ENCODE measurements at regions not wholly inside any gene's neighbourhood (a gene's known extent, or its start where the extent isn't known, plus 50 kb on each side); places are given as distances from the start of the nearest gene placed in this dataset.
"Not testable (repeated sequence)": the region's sequence is repeated elsewhere in the genome, so short reads cannot be mapped to it uniquely, and the experiment has no call there.

- Mint-ChIP-seq H3K36me3 (no peaks in the 10 kb centered on the region), H3K27me3 (ENCODE audit: low read depth) (no peaks in the 10 kb centered on the region), H3K9me3 (peaks cover 11% of the 10 kb centered on the region), H3K4me3 (no peak overlapping the region), H3K4me1 (no peaks in the 10 kb centered on the region), H3K27ac (no peak overlapping the region)
- no peak for TF ChIP-seq CTCF (IDR thresholded peaks at IDR 0.05; ENCODE audit: unreplicated experiment)
- no peak for DNase-seq (ENCODE audit: low spot score in 2 of 2, unreplicated experiment in 2 of 2)
These were observed 261.8 kb upstream of the CYRIA start for GRCh38 chr2:16927398-16927797.

GRCh38 chr2:16925145-16925544, 259.5 kb upstream of the CYRIA start:
- H3K36me3 Mint-ChIP-seq: no peaks in the 10 kb centered on the region
- peaks cover 21% of the 10 kb centered on the region for H3K9me3 Mint-ChIP-seq
- no peak overlapping the region for H3K4me3 Mint-ChIP-seq
- no peak overlapping the region for H3K27ac Mint-ChIP-seq
- no peak for TF ChIP-seq CTCF (IDR thresholded peaks at IDR 0.05; ENCODE audit: unreplicated experiment)
- DNase-seq (ENCODE audit: low spot score in 2 of 2, unreplicated experiment in 2 of 2): no peak
- H3K27me3 Mint-ChIP-seq (ENCODE audit: low read depth): no peaks in the 10 kb centered on the region
- no peaks in the 10 kb centered on the region for H3K4me1 Mint-ChIP-seq

- DNase-seq (ENCODE audit: low spot score in 2 of 2, unreplicated experiment in 2 of 2); H3K4me3 Mint-ChIP-seq; H3K27me3 Mint-ChIP-seq (ENCODE audit: low read depth); H3K36me3 Mint-ChIP-seq; H3K27ac Mint-ChIP-seq; H3K4me1 Mint-ChIP-seq: not testable (repeated sequence)
- peaks cover 17% of the 10 kb centered on the region for H3K9me3 Mint-ChIP-seq
These were observed 249.7 kb upstream of the CYRIA start for GRCh38 chr2:16915341-16915755.

GRCh38 chr2:16911746-16912145, 246.1 kb upstream of the CYRIA start:
- Mint-ChIP-seq H3K4me3 (no peak overlapping the region), H3K4me1 (peaks cover 5% of the 10 kb centered on the region), H3K27me3 (ENCODE audit: low read depth) (no peaks in the 10 kb centered on the region), H3K27ac (no peak overlapping the region), H3K36me3 (peaks cover 1% of the 10 kb centered on the region), H3K9me3 (peaks cover 17% of the 10 kb centered on the region)
- no peak for DNase-seq (ENCODE audit: low spot score in 2 of 2, unreplicated experiment in 2 of 2)
- no peak for TF ChIP-seq CTCF (IDR thresholded peaks at IDR 0.05; ENCODE audit: unreplicated experiment)

GRCh38 chr2:16908656-16909055, 243.0 kb upstream of the CYRIA start:
- Mint-ChIP-seq H3K9me3 (peaks cover 8% of the 10 kb centered on the region), H3K4me3 (no peak overlapping the region), H3K4me1 (no peaks in the 10 kb centered on the region), H3K36me3 (no peaks in the 10 kb centered on the region), H3K27ac (no peak overlapping the region), H3K27me3 (ENCODE audit: low read depth) (no peaks in the 10 kb centered on the region)
- DNase-seq (ENCODE audit: low spot score in 2 of 2, unreplicated experiment in 2 of 2): no peak
- no peak for TF ChIP-seq CTCF (IDR thresholded peaks at IDR 0.05; ENCODE audit: unreplicated experiment)

GRCh38 chr2:16907645-16908282, 242.1 kb upstream of the CYRIA start:
- Mint-ChIP-seq H3K9me3 (peaks cover 8% of the 10 kb centered on the region), H3K4me1 (no peaks in the 10 kb centered on the region), H3K27me3 (ENCODE audit: low read depth) (no peaks in the 10 kb centered on the region), H3K4me3 (no peak overlapping the region), H3K36me3 (no peaks in the 10 kb centered on the region), H3K27ac (no peak overlapping the region)
- no peak for DNase-seq (ENCODE audit: low spot score in 2 of 2, unreplicated experiment in 2 of 2)
- no peak for TF ChIP-seq CTCF (IDR thresholded peaks at IDR 0.05; ENCODE audit: unreplicated experiment)

- not testable (repeated sequence) for H3K4me3 Mint-ChIP-seq; H3K36me3 Mint-ChIP-seq; DNase-seq (ENCODE audit: low spot score in 2 of 2, unreplicated experiment in 2 of 2); H3K4me1 Mint-ChIP-seq; H3K27me3 Mint-ChIP-seq (ENCODE audit: low read depth); H3K27ac Mint-ChIP-seq; H3K9me3 Mint-ChIP-seq
These were observed 239.7 kb upstream of the CYRIA start for GRCh38 chr2:16905325-16905724.
